ENCODE measurements at regions not wholly inside any gene's neighbourhood (a gene's known extent, or its start where the extent isn't known, plus 50 kb on each side); places are given as distances from the start of the nearest gene placed in this dataset.

DNA sequence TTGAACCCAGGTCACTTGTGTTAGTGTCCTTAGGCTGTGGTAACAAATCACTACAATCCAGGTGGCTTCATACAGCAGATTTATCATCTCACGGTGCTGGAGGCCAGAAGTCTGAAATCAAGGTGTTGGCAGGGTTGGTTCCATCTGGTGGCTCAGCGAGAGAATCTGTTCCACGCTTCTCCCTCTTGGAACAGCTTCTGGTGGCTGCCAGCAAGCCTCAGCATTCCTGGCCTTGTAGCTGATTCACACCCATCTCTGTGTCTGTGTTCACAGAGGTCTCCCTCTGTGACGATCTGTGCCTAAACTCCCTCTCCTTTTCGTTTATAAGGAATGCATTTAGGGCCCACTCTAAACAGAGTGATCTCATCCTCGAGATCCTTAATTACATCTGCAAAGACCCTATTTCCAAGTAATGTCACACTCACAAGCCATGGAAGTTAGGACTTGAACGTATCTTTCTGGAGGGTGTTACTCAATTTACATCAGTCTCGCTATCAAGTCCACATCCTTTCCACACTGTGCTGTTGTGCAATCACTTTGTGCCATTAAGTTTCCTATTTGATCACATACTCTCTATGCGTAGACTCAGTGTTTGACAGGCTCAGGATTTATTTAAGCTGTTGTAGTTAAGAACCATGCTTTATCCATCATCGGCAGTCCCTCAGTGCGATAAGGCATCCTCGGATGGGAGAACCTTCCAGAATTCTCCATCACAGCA, 164.4 kb downstream of the SOCS6 start:
- DNase-seq (ENCODE audit: low read depth): no peak
- no peak overlapping the region for H3K4me3 ChIP-seq (ENCODE audit: low read depth, low read length)
- TF ChIP-seq, protein P1, sequence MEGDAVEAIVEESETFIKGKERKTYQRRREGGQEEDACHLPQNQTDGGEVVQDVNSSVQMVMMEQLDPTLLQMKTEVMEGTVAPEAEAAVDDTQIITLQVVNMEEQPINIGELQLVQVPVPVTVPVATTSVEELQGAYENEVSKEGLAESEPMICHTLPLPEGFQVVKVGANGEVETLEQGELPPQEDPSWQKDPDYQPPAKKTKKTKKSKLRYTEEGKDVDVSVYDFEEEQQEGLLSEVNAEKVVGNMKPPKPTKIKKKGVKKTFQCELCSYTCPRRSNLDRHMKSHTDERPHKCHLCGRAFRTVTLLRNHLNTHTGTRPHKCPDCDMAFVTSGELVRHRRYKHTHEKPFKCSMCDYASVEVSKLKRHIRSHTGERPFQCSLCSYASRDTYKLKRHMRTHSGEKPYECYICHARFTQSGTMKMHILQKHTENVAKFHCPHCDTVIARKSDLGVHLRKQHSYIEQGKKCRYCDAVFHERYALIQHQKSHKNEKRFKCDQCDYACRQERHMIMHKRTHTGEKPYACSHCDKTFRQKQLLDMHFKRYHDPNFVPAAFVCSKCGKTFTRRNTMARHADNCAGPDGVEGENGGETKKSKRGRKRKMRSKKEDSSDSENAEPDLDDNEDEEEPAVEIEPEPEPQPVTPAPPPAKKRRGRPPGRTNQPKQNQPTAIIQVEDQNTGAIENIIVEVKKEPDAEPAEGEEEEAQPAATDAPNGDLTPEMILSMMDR (IDR thresholded peaks at IDR 0.05; ENCODE audit: control insufficient read depth, extremely low read depth, insufficient read depth): no peak

DNA sequence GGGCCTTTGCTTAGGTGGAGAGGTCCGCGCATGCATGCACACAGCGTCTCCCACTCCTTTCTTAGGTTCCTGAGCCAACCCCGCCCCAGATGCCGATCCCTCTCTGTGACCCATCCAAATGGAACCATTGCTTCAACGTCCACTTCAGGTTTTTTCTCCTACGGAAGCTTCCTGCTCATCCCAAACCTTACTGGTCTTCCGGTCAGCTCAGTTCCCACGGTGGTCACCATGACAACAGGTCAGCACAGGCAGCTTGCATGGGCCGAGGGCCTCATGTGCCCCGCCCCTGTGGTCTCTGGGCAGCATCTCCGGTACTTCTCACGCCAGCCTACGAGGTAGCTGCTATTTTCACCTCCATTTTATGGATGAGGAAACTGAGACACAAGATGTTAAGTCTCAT, 163.7 kb downstream of the SOCS6 start:
- TF ChIP-seq, protein P1 (IDR thresholded peaks at IDR 0.05; ENCODE audit: control insufficient read depth, extremely low read depth, insufficient read depth): no peak
- H3K4me3 ChIP-seq (ENCODE audit: low read depth, low read length): no peak overlapping the region
- DNase-seq (ENCODE audit: low read depth): no peak

DNA sequence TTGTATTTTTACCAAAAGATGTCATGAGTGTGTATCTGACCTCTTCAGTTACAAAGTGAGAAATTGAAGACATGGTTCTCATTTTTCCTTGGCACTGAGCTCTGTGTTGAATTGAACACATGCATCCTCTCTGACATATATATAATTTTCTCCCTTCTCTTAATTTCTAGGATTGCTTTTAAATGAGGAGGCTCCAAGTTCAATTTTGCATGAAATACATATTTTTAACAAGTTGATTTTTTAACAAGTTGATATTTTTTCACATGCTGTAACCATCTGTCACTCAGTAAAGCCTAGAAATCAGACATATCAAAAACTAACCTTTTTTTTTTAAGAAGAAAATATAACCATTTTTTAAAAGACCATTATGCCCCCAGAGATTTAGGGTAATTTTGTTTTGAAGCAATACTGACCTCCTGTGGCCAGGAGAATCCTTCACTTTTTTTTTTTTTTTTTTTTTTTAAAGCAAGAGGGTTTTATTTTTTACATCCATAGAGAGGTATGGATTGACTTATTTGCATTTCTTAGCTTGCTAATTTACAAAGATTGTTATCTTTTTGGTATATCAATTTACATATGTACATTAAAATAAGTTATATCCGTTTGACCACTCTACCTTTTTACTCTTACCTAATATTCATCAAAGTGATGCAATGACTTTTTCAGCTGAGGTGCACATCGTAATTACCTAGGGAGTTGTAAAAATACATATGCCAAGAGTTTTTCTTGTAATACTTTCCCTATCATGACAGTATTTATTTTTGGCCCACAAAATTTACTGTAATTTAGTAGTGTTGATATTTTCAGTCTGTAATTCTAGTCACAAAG, 161.8 kb downstream of the SOCS6 start:
- DNase-seq (ENCODE audit: low read depth): no peak
- no peak overlapping the region for H3K4me3 ChIP-seq (ENCODE audit: low read depth, low read length)
- TF ChIP-seq, protein P1 (IDR thresholded peaks at IDR 0.05; ENCODE audit: control insufficient read depth, extremely low read depth, insufficient read depth): peak; percentile 42

DNA sequence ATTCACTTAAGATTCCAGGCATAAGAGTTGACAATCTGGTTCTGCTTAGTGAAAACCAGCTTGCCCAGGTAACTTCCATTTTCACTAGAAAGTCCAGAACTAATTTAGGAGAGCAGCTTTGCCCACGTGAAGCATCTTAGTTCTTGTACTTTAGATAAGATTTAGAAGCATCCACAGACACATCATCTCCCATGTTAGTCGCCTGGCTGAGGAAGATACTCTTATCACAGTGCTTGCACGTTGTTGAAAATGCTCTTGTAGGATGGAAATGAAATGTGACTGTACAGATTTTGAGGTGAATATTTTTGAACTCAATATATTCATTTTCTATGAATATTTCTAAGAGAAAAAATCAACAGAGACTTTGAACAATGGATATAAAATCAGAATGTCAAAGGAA, 159.7 kb downstream of the SOCS6 start:
- DNase-seq (ENCODE audit: low read depth): no peak
- no peak overlapping the region for H3K4me3 ChIP-seq (ENCODE audit: low read depth, low read length)
- TF ChIP-seq, protein P1 (IDR thresholded peaks at IDR 0.05; ENCODE audit: control insufficient read depth, extremely low read depth, insufficient read depth): no peak

DNA sequence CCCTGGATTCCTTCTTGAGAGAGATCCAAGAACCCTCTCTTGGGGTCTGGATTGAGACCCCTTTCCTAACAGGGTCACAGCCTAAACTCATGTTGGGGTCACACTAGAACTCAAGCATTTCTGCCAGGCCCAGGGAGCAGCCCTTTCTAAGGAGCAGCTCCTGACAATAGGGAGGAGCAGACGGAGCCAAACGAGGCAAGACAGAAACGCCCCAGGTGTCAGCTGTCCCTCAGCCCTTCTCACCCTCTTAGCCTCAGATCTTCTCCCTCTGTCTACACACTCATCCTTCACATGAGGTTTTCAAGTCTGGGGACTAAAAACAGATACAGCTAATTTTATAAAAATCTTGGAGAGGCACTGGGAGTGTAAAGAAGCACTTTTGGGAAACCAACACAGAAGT, 157.2 kb downstream of the SOCS6 start:
- no peak for DNase-seq (ENCODE audit: low read depth)
- no peak overlapping the region for H3K4me3 ChIP-seq (ENCODE audit: low read depth, low read length)
- TF ChIP-seq, protein P1 (IDR thresholded peaks at IDR 0.05; ENCODE audit: control insufficient read depth, extremely low read depth, insufficient read depth): no peak

DNA sequence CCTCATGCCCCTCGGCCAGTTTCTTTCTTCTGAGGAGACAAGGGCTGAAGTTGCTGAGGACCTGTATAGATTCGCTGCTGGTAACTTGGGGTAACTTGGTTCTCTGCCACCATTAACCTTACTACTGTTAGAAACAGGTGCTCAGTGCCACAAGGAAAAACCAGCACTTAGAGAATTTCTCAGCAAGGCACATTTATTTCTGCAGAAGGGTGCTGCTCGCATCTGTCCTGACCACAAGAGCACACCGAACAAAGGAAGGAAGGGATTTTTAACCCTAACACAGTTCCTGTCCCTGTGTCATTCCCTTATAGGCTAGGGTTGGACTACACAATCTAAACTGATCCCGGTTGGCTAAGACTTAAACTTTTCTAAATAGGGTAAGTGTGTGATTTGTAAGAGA, 154.1 kb downstream of the SOCS6 start:
- no peak for DNase-seq (ENCODE audit: low read depth)
- TF ChIP-seq, protein P1 (IDR thresholded peaks at IDR 0.05; ENCODE audit: control insufficient read depth, extremely low read depth, insufficient read depth): no peak
- no peak overlapping the region for H3K4me3 ChIP-seq (ENCODE audit: low read depth, low read length)
